Smooth muscle cell (in vitro differentiated cells): ENCODE measurements at regions not wholly inside any gene's neighbourhood (a gene's known extent, or its start where the extent isn't known, plus 50 kb on each side); places are given as distances from the start of the nearest gene placed in this dataset.
"Not testable (repeated sequence)": the region's sequence is repeated elsewhere in the genome, so short reads cannot be mapped to it uniquely, and the experiment has no call there.

Experiments used
- DNase-seq: peaks from one replicate; lab custom pipeline; 2025; ENCODE audit not compliant: unreplicated experiment; lab: John Stamatoyannopoulos, UW
- H2AFZ ChIP-seq: fragments of 200-600 bp; sonication (generic); 2 replicates; pipeline ENCODE4 v1.6.0; 2016; ENCODE audit warnings: antibody characterized with exemption, low read depth, mild to moderate bottlenecking
- H3F3A ChIP-seq: fragments of 200-600 bp; sonication (generic); 2 replicates; pipeline ENCODE4 v1.6.0; 2017; ENCODE audit warnings: antibody characterized with exemption, low read depth
- H3K27ac ChIP-seq: fragments of 200-600 bp; sonication (generic); 2 replicates; pipeline ENCODE4 v1.5.1; 2016; ENCODE audit warnings: low read depth, mild to moderate bottlenecking
- H3K27me3 ChIP-seq: fragments of 200-600 bp; sonication (generic); 2 replicates; pipeline ENCODE4 v1.6.1; 2016; ENCODE audit warnings: low read depth, mild to moderate bottlenecking
- H3K36me3 ChIP-seq: fragments of 200-600 bp; sonication (generic); 2 replicates; pipeline ENCODE4 v1.5.1; 2016; ENCODE audit warnings: low read depth
- H3K4me1 ChIP-seq: fragments of 200-600 bp; sonication (generic); 2 replicates; pipeline ENCODE4 v1.5.1; 2016; ENCODE audit warnings: low read depth
- H3K4me2 ChIP-seq: fragments of 200-600 bp; sonication (generic); 2 replicates; pipeline ENCODE4 v1.6.0; 2016; ENCODE audit warnings: mild to moderate bottlenecking
- H3K4me3 ChIP-seq: fragments of 200-600 bp; sonication (generic); 2 replicates; pipeline ENCODE4 v1.5.1; 2016; ENCODE audit warnings: mild to moderate bottlenecking
- H3K79me2 ChIP-seq: fragments of 200-600 bp; sonication (generic); 2 replicates; pipeline ENCODE4 v1.6.0; 2016; ENCODE audit warnings: low read depth, mild to moderate bottlenecking
- H3K9ac ChIP-seq: fragments of 200-600 bp; sonication (generic); 2 replicates; pipeline ENCODE4 v1.6.0; 2016; ENCODE audit warnings: low read depth
- H3K9me3 ChIP-seq: fragments of 200-600 bp; sonication (generic); replicated peaks from 2 replicates; pipeline ENCODE4 v1.5.1; 2016; ENCODE audit warnings: low read depth
- H4K20me1 ChIP-seq: fragments of 200-600 bp; sonication (generic); 2 replicates; pipeline ENCODE4 v1.6.0; 2016; ENCODE audit warnings: low read depth
- WGBS: methylation state at CpG from one replicate; pipeline ENCODE4 v1.1.7; 2016; ENCODE audit warnings: low lambda C conversion rate; 5-methylcytosine and 5-hydroxymethylcytosine counted together
- TF ChIP-seq, protein P1 (sequence below): fragments of 200-600 bp; sonication (generic); IDR thresholded peaks from 2 replicates; pipeline ENCODE4 v1.5.1; 2017; ENCODE audit warnings: borderline replicate concordance, mild to moderate bottlenecking, antibody characterized with exemption; ENCODE audit not compliant: insufficient read depth, poor library complexity, severe bottlenecking

DNA sequence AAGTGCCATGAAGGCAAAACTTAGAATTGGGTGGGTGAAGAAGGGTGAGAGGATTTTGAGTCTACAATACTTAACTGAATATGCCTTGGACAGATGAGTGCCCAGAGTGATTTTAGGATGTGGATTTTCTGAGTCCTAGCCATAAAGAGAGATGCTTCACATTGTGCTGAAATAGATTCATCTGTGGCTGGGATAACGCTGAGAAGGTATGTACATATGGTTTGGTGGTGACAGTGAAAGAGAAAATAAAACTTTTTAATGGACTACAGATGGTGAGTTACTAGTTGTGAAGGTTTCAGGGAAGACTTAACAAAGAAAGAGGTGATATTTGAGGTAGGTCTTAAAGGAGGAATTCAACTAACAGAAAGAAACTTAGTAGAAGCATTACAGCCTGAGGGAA is 265.8 kb downstream of the AKAIN1 start:
- no peaks in the 10 kb centered on the region for H3K79me2 ChIP-seq
- TF ChIP-seq, protein P1, sequence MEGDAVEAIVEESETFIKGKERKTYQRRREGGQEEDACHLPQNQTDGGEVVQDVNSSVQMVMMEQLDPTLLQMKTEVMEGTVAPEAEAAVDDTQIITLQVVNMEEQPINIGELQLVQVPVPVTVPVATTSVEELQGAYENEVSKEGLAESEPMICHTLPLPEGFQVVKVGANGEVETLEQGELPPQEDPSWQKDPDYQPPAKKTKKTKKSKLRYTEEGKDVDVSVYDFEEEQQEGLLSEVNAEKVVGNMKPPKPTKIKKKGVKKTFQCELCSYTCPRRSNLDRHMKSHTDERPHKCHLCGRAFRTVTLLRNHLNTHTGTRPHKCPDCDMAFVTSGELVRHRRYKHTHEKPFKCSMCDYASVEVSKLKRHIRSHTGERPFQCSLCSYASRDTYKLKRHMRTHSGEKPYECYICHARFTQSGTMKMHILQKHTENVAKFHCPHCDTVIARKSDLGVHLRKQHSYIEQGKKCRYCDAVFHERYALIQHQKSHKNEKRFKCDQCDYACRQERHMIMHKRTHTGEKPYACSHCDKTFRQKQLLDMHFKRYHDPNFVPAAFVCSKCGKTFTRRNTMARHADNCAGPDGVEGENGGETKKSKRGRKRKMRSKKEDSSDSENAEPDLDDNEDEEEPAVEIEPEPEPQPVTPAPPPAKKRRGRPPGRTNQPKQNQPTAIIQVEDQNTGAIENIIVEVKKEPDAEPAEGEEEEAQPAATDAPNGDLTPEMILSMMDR = no peak
- 85% methylated on average over 1 of the region's 1 CpG for WGBS
- no peak overlapping the region for H3K4me3 ChIP-seq
- no peak overlapping the region for H2AFZ ChIP-seq
- DNase-seq = no peak
- H3K36me3 ChIP-seq = no peaks in the 10 kb centered on the region
- H3K4me1 ChIP-seq = no peaks in the 10 kb centered on the region
- no peak overlapping the region for H3K27ac ChIP-seq
- H3K27me3 ChIP-seq = no peaks in the 10 kb centered on the region
- no peak overlapping the region for H3K4me2 ChIP-seq
- H4K20me1 ChIP-seq = no peaks in the 10 kb centered on the region
- H3F3A ChIP-seq = no peaks in the 10 kb centered on the region
- no peak overlapping the region for H3K9ac ChIP-seq
- no peaks in the 10 kb centered on the region for H3K9me3 ChIP-seq

DNA sequence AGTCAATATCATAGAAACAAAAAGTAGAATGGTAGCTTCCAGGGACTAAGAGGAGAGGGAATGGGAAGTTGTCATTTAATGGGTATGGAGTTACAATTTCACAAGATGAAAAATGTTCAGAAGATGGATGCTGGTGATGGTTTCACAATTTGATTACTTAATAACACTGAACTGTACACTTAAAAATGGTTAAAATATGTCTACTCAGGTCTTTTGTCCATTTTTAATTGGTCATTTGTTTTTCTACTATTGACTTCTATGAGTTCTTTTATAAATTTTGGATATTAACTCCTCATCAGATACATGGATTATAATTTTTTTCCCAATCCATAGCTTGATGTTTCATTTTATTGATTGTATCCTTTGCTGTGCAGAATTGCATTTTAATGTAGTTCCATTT is 275.5 kb downstream of the AKAIN1 start:
- H3K36me3 ChIP-seq = no peaks in the 10 kb centered on the region
- H3K4me3 ChIP-seq = no peak overlapping the region
- no peak overlapping the region for H3K4me2 ChIP-seq
- H3F3A ChIP-seq = no peaks in the 10 kb centered on the region
- H4K20me1 ChIP-seq = no peaks in the 10 kb centered on the region
- TF ChIP-seq, protein P1 = no peak
- no peak overlapping the region for H3K9ac ChIP-seq
- H3K27ac ChIP-seq = no peak overlapping the region
- H3K27me3 ChIP-seq = no peaks in the 10 kb centered on the region
- no peaks in the 10 kb centered on the region for H3K79me2 ChIP-seq
- DNase-seq = no peak
- H3K4me1 ChIP-seq = no peaks in the 10 kb centered on the region
- no peaks in the 10 kb centered on the region for H3K9me3 ChIP-seq
- no peak overlapping the region for H2AFZ ChIP-seq

DNA sequence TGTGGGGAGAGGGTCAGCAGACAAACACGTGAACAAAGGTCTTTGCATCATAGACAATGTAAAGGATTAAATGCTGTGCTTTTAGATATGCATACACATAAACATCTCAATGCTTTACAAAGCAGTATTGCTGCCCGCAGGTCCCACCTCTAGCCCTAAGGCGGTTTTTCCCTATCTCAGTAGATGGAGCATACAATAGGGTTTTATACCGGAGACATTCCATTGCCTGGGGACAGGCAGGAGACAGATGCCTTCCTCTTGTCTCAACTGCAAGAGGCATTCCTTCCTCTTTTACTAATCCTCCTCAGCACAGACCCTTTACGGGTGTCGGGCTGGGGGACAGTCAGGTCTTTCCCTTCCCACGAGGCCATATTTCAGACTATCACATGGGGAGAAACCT is 279.5 kb downstream of the AKAIN1 start:
- not testable (repeated sequence) for H2AFZ ChIP-seq, H3F3A ChIP-seq, H3K4me1 ChIP-seq, H3K4me3 ChIP-seq, DNase-seq, H3K9me3 ChIP-seq, H3K27ac ChIP-seq, H3K36me3 ChIP-seq, H4K20me1 ChIP-seq, H3K9ac ChIP-seq, H3K27me3 ChIP-seq, H3K79me2 ChIP-seq, H3K4me2 ChIP-seq
- 68% methylated on average over 4 of the region's 7 CpGs for WGBS

DNA sequence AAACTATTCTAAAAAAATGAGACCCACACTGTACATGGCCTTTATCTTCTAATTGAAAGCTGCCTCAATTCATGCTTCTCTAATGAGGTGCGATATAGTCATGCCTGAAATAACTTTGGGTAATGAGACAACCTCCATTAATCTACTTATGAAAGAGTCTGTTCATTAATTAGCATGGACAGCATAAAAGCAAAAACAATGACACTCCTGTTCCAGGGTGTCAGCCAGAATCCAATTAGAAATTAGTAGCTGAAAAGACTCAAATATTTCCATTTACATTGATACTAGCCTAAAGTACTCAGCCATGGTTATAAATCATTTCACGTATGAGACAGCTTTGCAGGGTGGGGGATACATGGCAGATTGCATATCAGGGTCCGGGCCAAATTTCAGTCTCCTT is 288.7 kb downstream of the AKAIN1 start:
- H3K4me3 ChIP-seq = no peak overlapping the region
- H3K36me3 ChIP-seq = no peaks in the 10 kb centered on the region
- no peak overlapping the region for H3K27ac ChIP-seq
- H3F3A ChIP-seq = no peaks in the 10 kb centered on the region
- H3K9me3 ChIP-seq = no peaks in the 10 kb centered on the region
- H2AFZ ChIP-seq = no peak overlapping the region
- H4K20me1 ChIP-seq = no peaks in the 10 kb centered on the region
- H3K9ac ChIP-seq = no peak overlapping the region
- peaks cover 10% of the 10 kb centered on the region for H3K4me1 ChIP-seq
- no peak for DNase-seq
- no peaks in the 10 kb centered on the region for H3K27me3 ChIP-seq
- WGBS = 89% methylated on average over 3 of the region's 3 CpGs
- H3K4me2 ChIP-seq = no peak overlapping the region
- H3K79me2 ChIP-seq = no peaks in the 10 kb centered on the region
- TF ChIP-seq, protein P1 = no peak
